H1 (cell line): ENCODE measurements at regions not wholly inside any gene's neighbourhood (a gene's known extent, or its start where the extent isn't known, plus 50 kb on each side); places are given as distances from the start of the nearest gene placed in this dataset.

Source experiments
- CTCF ChIA-PET: fragments of 300-600 bp; sonication (Branson Sonifier 250); formaldehyde crosslinking; loops from one replicate; lab custom pipeline; 2021; ENCODE audit not compliant: partially characterized antibody; lab: Charles Lee
- POLR2A ChIA-PET: fragments of 300-600 bp; sonication (Branson Sonifier 250); formaldehyde crosslinking; loops from one replicate; lab custom pipeline; 2021; ENCODE audit warnings: inconsistent platforms; ENCODE audit not compliant: partially characterized antibody; lab: Charles Lee
- DNase-seq, 2 experiments: peaks; one replicate each; pipeline versions ENCODE4 v3.0.0 to v3.0.0-alpha.2; 2010 to 2022; ENCODE audit warnings: low spot score in 2 of 2, low read depth in 1 of 2, mixed read lengths in 1 of 2
- FAIRE-seq: peaks from 2 replicates; lab custom pipeline; 2011; peaks lifted over from hg19 to GRCh38; lab: Jason Lieb, UNC
- H2AFZ ChIP-seq: 2 replicates; pipeline ENCODE4 v1.8.1; 2012; ENCODE audit warnings: low read length, inconsistent platforms
- H2AK5ac ChIP-seq: 2 replicates; pipeline ENCODE4 v1.6.1; 2013; ENCODE audit warnings: low read depth, low read length
- H2BK120ac ChIP-seq: replicated peaks from 2 replicates; pipeline ENCODE3; 2013; ENCODE audit warnings: low read depth, low read length, inconsistent platforms
- H2BK12ac ChIP-seq: 2 replicates; pipeline ENCODE4 v1.6.1; 2013; ENCODE audit warnings: low read depth, low read length
- H2BK15ac ChIP-seq: 2 replicates; pipeline ENCODE4 v1.6.1; 2013; ENCODE audit warnings: low read length
- H2BK20ac ChIP-seq: 2 replicates; pipeline ENCODE4 v1.6.1; 2013; ENCODE audit warnings: low read length
- H2BK5ac ChIP-seq: 2 replicates; pipeline ENCODE4 v1.6.1; 2013; ENCODE audit warnings: low read depth, low read length
- H3K14ac ChIP-seq: 2 replicates; pipeline ENCODE4 v1.6.1; 2013; ENCODE audit warnings: inconsistent platforms; ENCODE audit not compliant: insufficient read length
- H3K18ac ChIP-seq: 2 replicates; pipeline ENCODE4 v1.6.1; 2013; ENCODE audit warnings: low read length; ENCODE audit errors: extremely low read depth
- H3K23ac ChIP-seq: 2 replicates; pipeline ENCODE4 v1.6.1; 2013; ENCODE audit warnings: inconsistent platforms; ENCODE audit not compliant: insufficient read length
- H3K23me2 ChIP-seq: 2 replicates; pipeline ENCODE4 v1.6.1; 2013; ENCODE audit warnings: low read depth, low read length
- H3K27ac ChIP-seq: 2 replicates; pipeline ENCODE4 v1.6.1; 2011; ENCODE audit warnings: low read depth, low read length, inconsistent platforms
- H3K27me3 ChIP-seq, 4 experiments: replicated peaks in 1 of 4; 1 replicate in 1 of 4; 2 replicates in 3 of 4; pipeline versions ENCODE4 v1.6.1 to v1.8.1; 2011 to 2013; ENCODE audit warnings: low read length in 3 of 4, mild to moderate bottlenecking in 3 of 4, inconsistent platforms in 2 of 4, mixed read lengths in 2 of 4, moderate library complexity in 1 of 4; ENCODE audit not compliant: control insufficient read depth in 3 of 4, insufficient read depth in 3 of 4; ENCODE audit errors: extremely low read depth in 1 of 4
- H3K36me3 ChIP-seq, 4 experiments: 2 replicates each; pipeline versions ENCODE4 v1.6.1 to v1.8.1; 2011 to 2013; ENCODE audit warnings: mild to moderate bottlenecking in 4 of 4, low read length in 3 of 4, moderate library complexity in 2 of 4, control low read depth in 1 of 4, inconsistent platforms in 1 of 4; ENCODE audit not compliant: insufficient read depth in 4 of 4, control insufficient read depth in 2 of 4
- H3K4ac ChIP-seq: replicated peaks from 2 replicates; pipeline ENCODE3; 2013; ENCODE audit warnings: low read length, low read depth, mixed read lengths, inconsistent platforms; ENCODE audit not compliant: insufficient read length
- H3K4me1 ChIP-seq, 4 experiments: replicated peaks in 1 of 4; 1 replicate in 1 of 4; 2 replicates in 3 of 4; pipeline versions ENCODE4 v1.6.1 to v1.8.1; 2011 to 2013; ENCODE audit warnings: low read length in 3 of 4, inconsistent platforms in 2 of 4, mixed read lengths in 1 of 4; ENCODE audit not compliant: insufficient read depth in 4 of 4, control insufficient read depth in 3 of 4
- H3K4me2 ChIP-seq, 2 experiments: 2 replicates each; pipeline versions ENCODE4 v1.6.1 to v1.8.1; 2011 to 2013; ENCODE audit warnings: low read depth in 2 of 2, low read length in 2 of 2, control low read depth in 1 of 2, inconsistent platforms in 1 of 2, mild to moderate bottlenecking in 1 of 2; ENCODE audit not compliant: insufficient read depth in 1 of 2
- H3K4me3 ChIP-seq, 4 experiments: fragments of 200-600, 300-600 bp in 1 of 4; sonication (generic), shearing (Covaris generic), sonication (Bioruptor Twin) in 1 of 4; 2 replicates each; pipeline versions ENCODE4 v1.5.1 to v1.8.1; 2011 to 2016; ENCODE audit warnings: low read length in 4 of 4, low read depth in 3 of 4, control low read depth in 2 of 4, inconsistent platforms in 2 of 4, mild to moderate bottlenecking in 2 of 4, mixed read lengths in 1 of 4, moderate library complexity in 1 of 4; ENCODE audit not compliant: insufficient read depth in 2 of 4; ENCODE audit errors: extremely low read depth in 1 of 4
- H3K56ac ChIP-seq: replicated peaks from 2 replicates; pipeline ENCODE3; 2013; ENCODE audit warnings: low read depth, mild to moderate bottlenecking, mixed read lengths, low read length, inconsistent platforms; ENCODE audit not compliant: insufficient read length
- H3K79me1 ChIP-seq: 2 replicates; pipeline ENCODE4 v1.6.1; 2013; ENCODE audit warnings: low read depth, low read length, control low read depth
- H3K79me2 ChIP-seq, 2 experiments: 2 replicates each; pipeline versions ENCODE4 v1.6.1 to v1.8.1; 2012 to 2013; ENCODE audit warnings: low read length in 2 of 2, mild to moderate bottlenecking in 2 of 2, inconsistent platforms in 1 of 2; ENCODE audit not compliant: insufficient read depth in 2 of 2, control insufficient read depth in 1 of 2
- H3K9ac ChIP-seq, 4 experiments: replicated peaks in 1 of 4; 1 replicate in 1 of 4; 2 replicates in 3 of 4; pipeline versions ENCODE4 v1.6.1 to v1.8.1; 2011 to 2013; ENCODE audit warnings: low read depth in 3 of 4, low read length in 3 of 4, control low read depth in 2 of 4, mild to moderate bottlenecking in 2 of 4, moderate library complexity in 2 of 4, inconsistent platforms in 1 of 4; ENCODE audit errors: extremely low read depth in 1 of 4
- H3K9me3 ChIP-seq, 2 experiments: 2 replicates each; pipeline versions ENCODE4 v1.6.1 to v1.8.1; 2012 to 2013; ENCODE audit warnings: mild to moderate bottlenecking in 2 of 2, moderate library complexity in 2 of 2, control low read depth in 1 of 2, inconsistent platforms in 1 of 2, low read depth in 1 of 2, low read length in 1 of 2, mixed read lengths in 1 of 2; ENCODE audit not compliant: insufficient read depth in 2 of 2
- H4K20me1 ChIP-seq, 2 experiments: replicated peaks in 1 of 2; 2 replicates each; pipeline versions ENCODE3 to v1.8.1; 2011 to 2013; ENCODE audit warnings: inconsistent platforms in 2 of 2, low read length in 2 of 2, mild to moderate bottlenecking in 1 of 2; ENCODE audit not compliant: insufficient read depth in 2 of 2, control insufficient read depth in 1 of 2
- H4K5ac ChIP-seq: 2 replicates; pipeline ENCODE4 v1.6.1; 2013; ENCODE audit warnings: low read length, low read depth, mixed read lengths, inconsistent platforms; ENCODE audit not compliant: insufficient read length
- H4K8ac ChIP-seq: 2 replicates; pipeline ENCODE4 v1.8.0; 2013; ENCODE audit warnings: mild to moderate bottlenecking, moderate library complexity, low read length, inconsistent platforms; ENCODE audit not compliant: insufficient read depth; ENCODE audit errors: extremely low read depth
- H4K91ac ChIP-seq: replicated peaks from 2 replicates; pipeline ENCODE3; 2013; ENCODE audit warnings: low read length, mixed read lengths, inconsistent platforms; ENCODE audit not compliant: insufficient read length
- BRCA1 ChIP-seq: IDR thresholded peaks from 2 replicates; pipeline ENCODE4 v1.6.1; 2012; ENCODE audit warnings: low read depth, low read length, improper control_type of control experiment
- CREB1 ChIP-seq: IDR thresholded peaks from 2 replicates; pipeline ENCODE4 v1.6.1; 2012; ENCODE audit warnings: inconsistent platforms
- KDM5A ChIP-seq: fragments of 200-600 bp; IDR thresholded peaks from 2 replicates; pipeline ENCODE4 v1.7.1; 2012; ENCODE audit warnings: mild to moderate bottlenecking, low read length, inconsistent platforms, mixed read lengths
- POLR2AphosphoS5 ChIP-seq: IDR thresholded peaks from 2 replicates; pipeline ENCODE4 v1.6.1; 2011; ENCODE audit warnings: low read depth, low read length
- SIX5 ChIP-seq: IDR thresholded peaks from 2 replicates; pipeline ENCODE4 v1.6.1; 2011; ENCODE audit warnings: mild to moderate bottlenecking, low read depth, low read length
- WGBS, 2 experiments: shearing (Covaris generic) in 1 of 2; methylation state at CpG; one replicate each; pipeline versions ENCODE4 v1.1.6 to v1.1.7; 2013 to 2015; ENCODE audit warnings: low lambda C conversion rate in 2 of 2, mixed read lengths in 2 of 2, inconsistent platforms in 1 of 2, low coverage in 1 of 2, missing lambda C conversion rate in 1 of 2; ENCODE audit not compliant: insufficient replicate concordance in 2 of 2, insufficient coverage in 1 of 2, insufficient read length in 1 of 2; ENCODE audit errors: extremely low coverage in 1 of 2, missing lambda C conversion rate in 1 of 2; 5-methylcytosine and 5-hydroxymethylcytosine counted together
- TF ChIP-seq, protein P1 (sequence below): IDR thresholded peaks from 2 replicates; pipeline ENCODE4 v1.6.1; 2012; ENCODE audit warnings: inconsistent platforms

DNA sequence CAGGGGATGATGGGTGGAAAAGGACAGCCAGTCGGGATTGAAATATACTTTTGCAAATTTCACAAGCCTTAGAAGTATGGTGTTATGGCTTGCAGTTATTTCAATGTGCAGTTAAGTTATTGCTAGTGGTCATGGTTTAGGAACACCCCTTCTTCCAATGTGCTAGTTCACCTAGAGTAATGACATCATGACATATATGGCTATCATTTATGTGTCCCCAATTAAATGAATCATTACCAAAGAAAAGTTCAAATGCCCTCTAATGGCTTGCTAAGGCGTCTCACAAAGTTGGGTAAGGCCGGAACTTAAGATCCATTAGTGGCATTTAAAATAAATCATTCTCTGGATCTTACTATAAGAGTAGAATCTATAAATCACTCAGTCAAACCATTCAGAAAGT lies 271.6 kb downstream of the SPRY2 start:
- H3K36me3 ChIP-seq = no peaks in the 10 kb centered on the region
- H3K4me1 ChIP-seq = peaks cover 0 to 2% (median under 1%) of the 10 kb centered on the region in 4 experiments; a peak in 2 of 7 replicates
- H2BK15ac ChIP-seq = no peak overlapping the region
- H3K23me2 ChIP-seq = no peaks in the 10 kb centered on the region
- ChIA-PET POLR2A (no interaction called here), CTCF (no interaction called here)
- H3K14ac ChIP-seq = no peak overlapping the region
- no peak for FAIRE-seq
- no peak for DNase-seq
- H4K5ac ChIP-seq = no peak overlapping the region
- WGBS, 2 experiments = 92% methylated on average over 3 of the region's 3 CpGs; no CpG with 5 or more reads in 1 of the 2 experiments
- no peak overlapping the region for H3K23ac ChIP-seq
- no peaks in the 10 kb centered on the region for H3K79me2 ChIP-seq
- no peak overlapping the region for H2BK12ac ChIP-seq
- H3K79me1 ChIP-seq = no peaks in the 10 kb centered on the region
- H2AK5ac ChIP-seq = no peak overlapping the region
- H4K91ac ChIP-seq = no peak overlapping the region
- H3K4me3 ChIP-seq = no peak overlapping the region
- no peak overlapping the region for H2BK120ac ChIP-seq
- TF ChIP-seq, protein P1, sequence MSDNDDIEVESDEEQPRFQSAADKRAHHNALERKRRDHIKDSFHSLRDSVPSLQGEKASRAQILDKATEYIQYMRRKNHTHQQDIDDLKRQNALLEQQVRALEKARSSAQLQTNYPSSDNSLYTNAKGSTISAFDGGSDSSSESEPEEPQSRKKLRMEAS = no peak
- no peak for TF ChIP-seq POLR2AphosphoS5
- TF ChIP-seq CREB1 = no peak
- no peak for TF ChIP-seq KDM5A
- TF ChIP-seq BRCA1 = no peak
- no peak for TF ChIP-seq SIX5
- H3K9ac ChIP-seq = no peak overlapping the region
- no peak overlapping the region for H2AFZ ChIP-seq
- H3K9me3 ChIP-seq = no peaks in the 10 kb centered on the region
- no peak overlapping the region for H2BK20ac ChIP-seq
- H3K56ac ChIP-seq = no peak overlapping the region
- no peak overlapping the region for H2BK5ac ChIP-seq
- H4K20me1 ChIP-seq = no peaks in the 10 kb centered on the region
- no peak overlapping the region for H4K8ac ChIP-seq
- H3K27ac ChIP-seq = no peak overlapping the region
- H3K4me2 ChIP-seq = no peak overlapping the region
- H3K27me3 ChIP-seq = no peaks in the 10 kb centered on the region; a peak in 1 of 7 replicates
- H3K4ac ChIP-seq = no peak overlapping the region
- no peak overlapping the region for H3K18ac ChIP-seq
